ENCODE measurements at regions not wholly inside any gene's neighbourhood (a gene's known extent, or its start where the extent isn't known, plus 50 kb on each side); places are given as distances from the start of the nearest gene placed in this dataset.
"Not testable (repeated sequence)": the region's sequence is repeated elsewhere in the genome, so short reads cannot be mapped to it uniquely, and the experiment has no call there.

- POLR2A ChIA-PET = no interaction called here
- TF ChIP-seq CTCF (conservative IDR thresholded peaks at IDR 0.05; ENCODE audit: low read length) = no peak
- TF ChIP-seq EZH2phosphoT487 (IDR thresholded peaks at IDR 0.05; ENCODE audit: borderline replicate concordance, low read depth, low read length) = no peak
These were observed 384.9 kb upstream of the NECTIN3 start for GRCh38 chr3:110686701-110687100.

GRCh38 chr3:110687138-110687537 is 384.5 kb upstream of the NECTIN3 start:
- no peak overlapping the region for H3K4me2 ChIP-seq (ENCODE audit: low read length)
- no peaks in the 10 kb centered on the region for H3K79me2 ChIP-seq (ENCODE audit: insufficient read depth, low read depth, low read length)
- H3K4me1 ChIP-seq (ENCODE audit: insufficient read depth, low read length, poor library complexity, severe bottlenecking) = no peaks in the 10 kb centered on the region
- H2AFZ ChIP-seq (ENCODE audit: low read length) = no peak overlapping the region
- H4K20me1 ChIP-seq (ENCODE audit: insufficient read depth, low read length) = no peaks in the 10 kb centered on the region
- TF ChIP-seq EZH2phosphoT487 (IDR thresholded peaks at IDR 0.05; ENCODE audit: borderline replicate concordance, low read depth, low read length) = no peak
- no peak for TF ChIP-seq CTCF (conservative IDR thresholded peaks at IDR 0.05; ENCODE audit: low read length)
- no peaks in the 10 kb centered on the region for H3K36me3 ChIP-seq (ENCODE audit: insufficient read depth, low read length)
- H3K27ac ChIP-seq (ENCODE audit: low read depth, low read length, poor library complexity, severe bottlenecking) = no peak overlapping the region
- no peak overlapping the region for H3K4me3 ChIP-seq (ENCODE audit: low read depth, low read length, poor library complexity, severe bottlenecking)
- no peaks in the 10 kb centered on the region for H3K9me3 ChIP-seq (ENCODE audit: low read length)
- intact Hi-C loops (cut with micrococcal nuclease; ENCODE audit: unreplicated experiment) = no loop called here
- no peaks in the 10 kb centered on the region for H3K9me2 ChIP-seq (ENCODE audit: insufficient read depth, low read length)
- BruUV-seq (replicated peaks) = no TSS peak
- no peak for DNase-seq (ENCODE audit: low spot score)
- ChIA-PET CTCF (ENCODE audit: unreplicated experiment) (no interaction called here), POLR2A (no interaction called here)

More at GRCh38 chr3:110686701-110687100, 384.9 kb upstream of the NECTIN3 start:
- no peak for DNase-seq (ENCODE audit: low spot score)
- Histone ChIP-seq H3K27ac (ENCODE audit: low read depth, low read length, poor library complexity, severe bottlenecking) (no peak overlapping the region), H3K36me3 (ENCODE audit: insufficient read depth, low read length) (no peaks in the 10 kb centered on the region), H3K9me3 (ENCODE audit: low read length) (no peaks in the 10 kb centered on the region), H3K4me3 (ENCODE audit: low read depth, low read length, poor library complexity, severe bottlenecking) (no peak overlapping the region), H3K4me2 (ENCODE audit: low read length) (no peak overlapping the region), H2AFZ (ENCODE audit: low read length) (no peak overlapping the region), H3K9me2 (ENCODE audit: insufficient read depth, low read length) (no peaks in the 10 kb centered on the region), H4K20me1 (ENCODE audit: insufficient read depth, low read length) (no peaks in the 10 kb centered on the region), H3K4me1 (ENCODE audit: insufficient read depth, low read length, poor library complexity, severe bottlenecking) (no peaks in the 10 kb centered on the region), H3K79me2 (ENCODE audit: insufficient read depth, low read depth, low read length) (no peaks in the 10 kb centered on the region)
- CTCF ChIA-PET (ENCODE audit: unreplicated experiment) = no interaction called here
- intact Hi-C loops (cut with micrococcal nuclease; ENCODE audit: unreplicated experiment) = no loop called here
- no TSS peak for BruUV-seq (replicated peaks)

- ChIA-PET CTCF (ENCODE audit: unreplicated experiment) (no interaction called here), POLR2A (no interaction called here)
- no peaks in the 10 kb centered on the region for H4K20me1 ChIP-seq (ENCODE audit: insufficient read depth, low read length)
- H3K4me2 ChIP-seq (ENCODE audit: low read length) = no peak overlapping the region
- no peaks in the 10 kb centered on the region for H3K9me2 ChIP-seq (ENCODE audit: insufficient read depth, low read length)
- H3K9me3 ChIP-seq (ENCODE audit: low read length) = no peaks in the 10 kb centered on the region
- no peak overlapping the region for H3K4me3 ChIP-seq (ENCODE audit: low read depth, low read length, poor library complexity, severe bottlenecking)
- no peaks in the 10 kb centered on the region for H3K79me2 ChIP-seq (ENCODE audit: insufficient read depth, low read depth, low read length)
- H3K36me3 ChIP-seq (ENCODE audit: insufficient read depth, low read length) = no peaks in the 10 kb centered on the region
- no peaks in the 10 kb centered on the region for H3K4me1 ChIP-seq (ENCODE audit: insufficient read depth, low read length, poor library complexity, severe bottlenecking)
- BruUV-seq (replicated peaks) = no TSS peak
- no peak overlapping the region for H2AFZ ChIP-seq (ENCODE audit: low read length)
- intact Hi-C loops (cut with micrococcal nuclease; ENCODE audit: unreplicated experiment) = no loop called here
- no peak for DNase-seq (ENCODE audit: low spot score)
- H3K27ac ChIP-seq (ENCODE audit: low read depth, low read length, poor library complexity, severe bottlenecking) = no peak overlapping the region
- TF ChIP-seq EZH2phosphoT487 (IDR thresholded peaks at IDR 0.05; ENCODE audit: borderline replicate concordance, low read depth, low read length) = no peak
- TF ChIP-seq CTCF (conservative IDR thresholded peaks at IDR 0.05; ENCODE audit: low read length) = no peak
These were observed 373.7 kb upstream of the NECTIN3 start for GRCh38 chr3:110697961-110698360.

- H4K20me1 ChIP-seq (ENCODE audit: insufficient read depth, low read length); H3K9me2 ChIP-seq (ENCODE audit: insufficient read depth, low read length); intact Hi-C loops (cut with micrococcal nuclease; ENCODE audit: unreplicated experiment); H3K9me3 ChIP-seq (ENCODE audit: low read length); H3K36me3 ChIP-seq (ENCODE audit: insufficient read depth, low read length); H3K4me3 ChIP-seq (ENCODE audit: low read depth, low read length, poor library complexity, severe bottlenecking); BruUV-seq (replicated peaks); H3K4me1 ChIP-seq (ENCODE audit: insufficient read depth, low read length, poor library complexity, severe bottlenecking); H3K27ac ChIP-seq (ENCODE audit: low read depth, low read length, poor library complexity, severe bottlenecking); CTCF ChIA-PET (ENCODE audit: unreplicated experiment); POLR2A ChIA-PET; H3K79me2 ChIP-seq (ENCODE audit: insufficient read depth, low read depth, low read length); H3K4me2 ChIP-seq (ENCODE audit: low read length); H2AFZ ChIP-seq (ENCODE audit: low read length); DNase-seq (ENCODE audit: low spot score): not testable (repeated sequence)
These were observed 367.3 kb upstream of the NECTIN3 start for GRCh38 chr3:110704332-110704731.
